Spleen (tissue), 11 donors: ENCODE measurements at regions not wholly inside any gene's neighbourhood (a gene's known extent, or its start where the extent isn't known, plus 50 kb on each side); places are given as distances from the start of the nearest gene placed in this dataset.

Experiments used
- DNase-seq: peaks from one replicate; pipeline ENCODE4 v3.0.0-alpha.2; 2020
- H3K27ac ChIP-seq, 8 donors: fragments of 200-600 bp; sonication (generic) in 7 of 8; 1 replicate in 4 of 8; 2 replicates in 4 of 8; pipeline versions ENCODE4 v1.5.0 to v1.8.0; 2016 to 2021; ENCODE audit warnings: inconsistent platforms in 4 of 8, mild to moderate bottlenecking in 4 of 8, moderate library complexity in 1 of 8
- H3K27me3 ChIP-seq, 7 donors: fragments of 200-600 bp; sonication (generic) in 6 of 7; replicated peaks in 1 of 7; 1 replicate in 4 of 7; 2 replicates in 3 of 7; pipeline versions ENCODE4 v1.5.0 to v1.8.0; 2016 to 2021; ENCODE audit warnings: inconsistent platforms in 3 of 7, mild to moderate bottlenecking in 1 of 7
- H3K36me3 ChIP-seq, 6 donors: fragments of 200-600 bp; sonication (generic) in 5 of 6; 1 replicate in 4 of 6; 2 replicates in 2 of 6; pipeline versions ENCODE4 v1.5.0 to v1.8.0; 2016 to 2021; ENCODE audit warnings: inconsistent platforms in 2 of 6
- H3K4me1 ChIP-seq, 6 donors: fragments of 200-600 bp; sonication (generic) in 5 of 6; 1 replicate in 3 of 6; 2 replicates in 3 of 6; pipeline versions ENCODE4 v1.5.0 to v1.8.0; 2016 to 2021; ENCODE audit warnings: inconsistent platforms in 3 of 6
- H3K4me3 ChIP-seq, 8 donors: fragments of 200-600 bp; sonication (generic) in 7 of 8; 1 replicate in 4 of 8; 2 replicates in 4 of 8; pipeline versions ENCODE4 v1.5.0 to v1.8.0; 2016 to 2021; ENCODE audit warnings: inconsistent platforms in 4 of 8, mild to moderate bottlenecking in 4 of 8, moderate library complexity in 2 of 8
- H3K9me3 ChIP-seq, 8 donors: fragments of 200-600 bp; sonication (generic) in 7 of 8; 1 replicate in 4 of 8; 2 replicates in 4 of 8; pipeline versions ENCODE4 v1.5.0 to v1.8.0; 2016 to 2021; ENCODE audit warnings: inconsistent platforms in 4 of 8
- CTCF ChIP-seq, 11 experiments: fragments of 200-600 bp in 7 of 11; fragments of 450-650 bp in 4 of 11; sonication (generic) in 4 of 11; IDR thresholded peaks in 8 of 11; conservative IDR thresholded peaks in 3 of 11; 1 replicate in 7 of 11; 2 replicates in 4 of 11; pipeline versions ENCODE4 v1.4.0 to v1.8.0; 2016 to 2021; ENCODE audit warnings: antibody characterized with exemption in 11 of 11, inconsistent platforms in 4 of 11, mild to moderate bottlenecking in 1 of 11
- POLR2A ChIP-seq, 3 donors: fragments of 450-650 bp; IDR thresholded peaks; one replicate each; pipeline ENCODE4 v1.5.1; 2017; ENCODE audit warnings: antibody characterized with exemption in 3 of 3, mild to moderate bottlenecking in 1 of 3
- POLR2AphosphoS5 ChIP-seq, 3 donors: sonication (generic); formaldehyde crosslinking; IDR thresholded peaks; one replicate each; pipeline ENCODE4 v1.5.1; 2017; ENCODE audit warnings: antibody characterized with exemption in 3 of 3
- WGBS, 5 donors: extraction: QIAGEN DNeasy Blood & Tissue Kit in 3 of 5; methylation state at CpG; one replicate each; pipeline versions ENCODE4 v1.1.5 to v1.1.7; 2013 to 2018; 5-methylcytosine and 5-hydroxymethylcytosine counted together
- intact Hi-C: fragments of 100-400 bp; cut with DNase I; formaldehyde crosslinking; loops from one replicate; pipeline ENCODE4 v1.15.0; 2023; ENCODE audit warnings: low total_unique reads
- donor health status: healthy with polysubstance abuse.
- donor health status: DM: no; HTN: no; CAD: no; lungs with moderate emphysema.
- donor health status: DM: no; HTN: no; CAD: no.
- donor health status: Bipolar disorder and iron deficiency.
- donor health status: healthy.
- donor health status: DM: no; HTN: no; CAD: no.
- donor health status: DM: yes; HTN: yes; CAD: no.

GRCh38 chr15:46178138-46178537, 543.3 kb downstream of the SQOR start:
- Histone ChIP-seq H3K27ac (no peak overlapping the region), H3K27me3 (no peaks in the 10 kb centered on the region), H3K9me3 (peaks cover 0 to 43% (median 22%) of the 10 kb centered on the region in 8 donors), H3K36me3 (no peaks in the 10 kb centered on the region), H3K4me1 (no peaks in the 10 kb centered on the region), H3K4me3 (no peak overlapping the region)
- intact Hi-C loops, result no loop called here
- WGBS, 5 donors, result 78 to 87% (median 85%) methylated on average over 1 of the region's 1 CpG
- no peak for TF ChIP-seq POLR2AphosphoS5 (IDR thresholded peaks at IDR 0.05)
- TF ChIP-seq POLR2A (IDR thresholded peaks at IDR 0.05), result no peak
- TF ChIP-seq CTCF (IDR thresholded peaks at IDR 0.05 in 8 of 11, conservative IDR thresholded peaks at IDR 0.05 in 3 of 11), result no peak
- no peak for DNase-seq

GRCh38 chr15:46207341-46207740, 572.5 kb downstream of the SQOR start:
- intact Hi-C loops, result no loop called here
- TF ChIP-seq POLR2A (IDR thresholded peaks at IDR 0.05) (no peak), CTCF (IDR thresholded peaks at IDR 0.05 in 8 of 11, conservative IDR thresholded peaks at IDR 0.05 in 3 of 11) (no peak), POLR2AphosphoS5 (IDR thresholded peaks at IDR 0.05) (no peak)
- H3K36me3 ChIP-seq, result no peaks in the 10 kb centered on the region
- no peak overlapping the region for H3K27ac ChIP-seq
- no peak overlapping the region for H3K4me3 ChIP-seq
- no peak for DNase-seq
- H3K4me1 ChIP-seq, result no peaks in the 10 kb centered on the region
- H3K9me3 ChIP-seq, result peaks cover 0 to 44% (median 23%) of the 10 kb centered on the region in 8 donors
- WGBS, 5 donors, result 72 to 87% (median 83%) methylated on average over 2 of the region's 2 CpGs
- no peaks in the 10 kb centered on the region for H3K27me3 ChIP-seq

GRCh38 chr15:46213551-46213950, 578.7 kb downstream of the SQOR start:
- Histone ChIP-seq H3K4me3 (no peak overlapping the region), H3K4me1 (no peaks in the 10 kb centered on the region), H3K27ac (no peak overlapping the region), H3K27me3 (no peaks in the 10 kb centered on the region), H3K36me3 (no peaks in the 10 kb centered on the region), H3K9me3 (peaks cover 0 to 24% (median 5%) of the 10 kb centered on the region in 8 donors)
- intact Hi-C loops, result no loop called here
- TF ChIP-seq POLR2A (IDR thresholded peaks at IDR 0.05) (no peak), POLR2AphosphoS5 (IDR thresholded peaks at IDR 0.05) (no peak), CTCF (IDR thresholded peaks at IDR 0.05 in 8 of 11, conservative IDR thresholded peaks at IDR 0.05 in 3 of 11) (no peak)
- no peak for DNase-seq

GRCh38 chr15:46222826-46223225, 588.0 kb downstream of the SQOR start:
- H3K27ac ChIP-seq, result no peak overlapping the region
- intact Hi-C loops, result no loop called here
- DNase-seq, result no peak
- TF ChIP-seq POLR2A (IDR thresholded peaks at IDR 0.05) (no peak), POLR2AphosphoS5 (IDR thresholded peaks at IDR 0.05) (no peak), CTCF (IDR thresholded peaks at IDR 0.05 in 8 of 11, conservative IDR thresholded peaks at IDR 0.05 in 3 of 11) (no peak)
- no peaks in the 10 kb centered on the region for H3K36me3 ChIP-seq
- no peaks in the 10 kb centered on the region for H3K9me3 ChIP-seq
- WGBS, 5 donors, result 77 to 82% (median 80%) methylated on average over 2 of the region's 2 CpGs
- H3K4me1 ChIP-seq, result no peaks in the 10 kb centered on the region
- H3K4me3 ChIP-seq, result no peak overlapping the region
- no peaks in the 10 kb centered on the region for H3K27me3 ChIP-seq
